NCI-H1417 treated with DMSO at 0.1 percent for 48 hours (cell line): ENCODE measurements at regions not wholly inside any gene's neighbourhood (a gene's known extent, or its start where the extent isn't known, plus 50 kb on each side); places are given as distances from the start of the nearest gene placed in this dataset.
"Not testable (repeated sequence)": the region's sequence is repeated elsewhere in the genome, so short reads cannot be mapped to it uniquely, and the experiment has no call there.

Experiments used
- DNase-seq: peaks from one replicate; lab custom pipeline; 2025; lab: John Stamatoyannopoulos, UW

GRCh38 chr6:49370518-49370917 is 92.5 kb downstream of the MMUT start:
- no peak for DNase-seq

DNA sequence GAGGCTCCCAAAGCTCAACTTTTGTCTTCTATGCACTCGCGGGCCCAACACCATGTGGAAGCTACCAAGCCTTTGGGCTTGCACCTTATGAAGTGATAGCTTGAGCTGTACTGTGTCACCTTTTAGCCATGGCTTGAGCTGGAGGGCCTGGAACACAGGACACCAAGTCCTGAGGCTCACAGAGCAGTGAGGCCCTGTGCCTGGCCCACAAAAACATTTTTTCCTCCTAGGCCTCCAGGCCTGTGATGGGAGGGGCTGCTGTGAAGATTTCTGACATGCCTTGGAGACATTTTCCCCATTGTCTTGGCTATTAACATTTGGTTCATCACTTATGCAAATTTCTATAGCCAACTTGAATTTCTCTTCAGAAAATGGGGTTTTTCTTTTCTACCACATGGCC is 96.5 kb downstream of the MMUT start:
- DNase-seq = no peak

DNA sequence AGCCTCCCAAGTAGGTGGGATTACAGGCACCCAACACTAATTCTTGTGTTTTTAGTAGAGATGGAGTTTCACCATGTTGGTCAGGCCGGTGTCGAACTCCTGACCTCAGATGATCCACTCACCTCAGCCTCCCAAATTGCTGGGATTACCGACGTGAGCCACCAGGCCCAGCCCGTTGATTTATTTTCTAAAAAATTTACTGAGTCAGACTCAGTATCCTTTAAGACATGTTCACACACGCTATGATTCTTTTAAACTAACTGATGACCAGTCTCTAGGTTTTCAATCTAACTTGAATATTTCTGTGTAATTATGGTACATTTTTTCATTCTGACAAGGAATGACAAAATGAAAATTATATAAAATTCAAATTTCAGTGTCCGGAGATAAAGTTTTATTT is 114.5 kb downstream of the MMUT start:
- DNase-seq = no peak

DNA sequence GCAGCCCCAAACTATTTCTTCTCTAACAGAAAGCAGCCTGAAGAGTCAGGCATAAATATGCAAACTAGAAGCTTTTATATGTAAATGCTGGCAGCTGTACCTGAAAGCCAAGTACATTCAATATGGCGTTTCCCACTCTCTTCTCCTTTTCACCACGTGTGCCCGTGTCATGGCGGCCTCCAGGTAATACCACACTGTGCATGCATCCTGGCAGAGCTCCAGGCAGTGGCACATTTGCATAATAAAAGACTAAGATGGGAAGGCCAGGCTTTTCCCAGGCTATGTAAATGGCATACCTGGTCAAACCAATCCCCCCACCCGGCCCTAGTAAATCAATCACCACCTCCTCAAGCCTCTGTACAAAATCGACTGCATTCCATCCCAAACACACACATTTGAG is 120.6 kb downstream of the MMUT start:
- no peak for DNase-seq

GRCh38 chr6:49341869-49342268 is 121.2 kb downstream of the MMUT start:
- DNase-seq = no peak

GRCh38 chr6:49339096-49339495 is 124.0 kb downstream of the MMUT start:
- no peak for DNase-seq

DNA sequence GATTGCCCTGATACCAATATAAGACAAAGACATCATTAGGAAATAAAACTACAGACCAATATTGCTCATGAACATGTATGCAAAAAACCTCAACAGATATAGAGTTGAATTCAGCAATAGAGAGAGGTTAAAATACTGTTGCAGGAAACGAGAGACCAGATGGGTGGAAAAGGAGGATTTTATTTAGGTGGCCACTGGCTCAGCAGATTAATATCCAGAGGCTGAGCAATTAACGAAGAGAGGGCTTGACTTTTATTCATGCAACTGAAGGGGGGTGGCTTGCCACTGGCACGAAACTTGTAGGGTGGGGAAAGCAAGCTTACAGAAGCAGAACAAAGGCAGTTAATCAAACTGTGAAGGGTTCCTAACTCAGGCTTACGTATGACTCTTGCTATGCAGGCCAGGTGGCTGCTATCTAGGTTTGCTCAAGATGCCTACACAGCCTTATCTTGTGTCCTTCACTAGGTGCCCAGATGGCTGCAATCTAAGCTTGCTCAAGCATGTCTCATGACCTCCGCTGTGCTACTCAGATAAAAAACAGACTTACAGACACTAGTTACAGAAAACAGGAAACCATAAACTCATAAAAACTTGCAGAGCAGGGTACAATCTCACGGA is 126.4 kb downstream of the MMUT start:
- DNase-seq = no peak

DNA sequence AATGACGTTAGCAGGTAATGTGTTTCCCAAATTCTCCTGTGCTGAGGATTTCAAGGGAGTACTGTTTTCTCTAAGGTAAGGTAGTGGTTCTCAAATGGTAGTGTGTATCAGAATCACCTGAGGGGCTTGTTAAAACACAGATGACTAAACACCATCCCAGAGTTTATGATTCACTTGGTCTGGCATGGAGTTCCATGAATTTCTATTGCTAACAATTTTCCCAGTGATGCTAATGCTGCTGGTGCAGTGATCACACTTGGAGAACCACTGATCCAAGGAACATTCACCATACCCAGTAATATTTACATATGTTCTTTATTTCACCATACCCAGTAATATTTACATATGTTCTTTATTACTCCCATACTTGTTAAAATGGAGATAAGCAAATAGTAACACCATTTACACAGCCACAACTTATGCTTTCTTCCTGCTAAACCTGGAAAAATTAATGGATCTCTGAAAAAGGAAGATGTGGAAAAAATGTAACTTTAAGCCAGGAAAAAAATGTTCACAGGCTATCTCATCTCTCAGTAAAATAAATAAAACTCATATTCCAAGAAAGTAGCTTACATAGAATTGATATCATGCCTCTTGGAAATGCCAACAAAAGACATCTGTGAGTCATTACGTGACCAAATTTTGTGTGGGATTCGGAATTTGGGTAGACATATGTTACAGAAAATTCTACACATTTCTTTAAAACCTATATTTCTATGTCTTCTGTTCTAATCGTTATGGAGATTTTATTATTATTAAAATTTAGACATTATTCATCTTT is 129.5 kb downstream of the MMUT start:
- no peak for DNase-seq

- no peak for DNase-seq
Observed at GRCh38 chr6:49332781-49333180, 130.3 kb downstream of the MMUT start.

- no peak for DNase-seq
Observed at GRCh38 chr6:49329186-49329585, 133.9 kb downstream of the MMUT start.

DNA sequence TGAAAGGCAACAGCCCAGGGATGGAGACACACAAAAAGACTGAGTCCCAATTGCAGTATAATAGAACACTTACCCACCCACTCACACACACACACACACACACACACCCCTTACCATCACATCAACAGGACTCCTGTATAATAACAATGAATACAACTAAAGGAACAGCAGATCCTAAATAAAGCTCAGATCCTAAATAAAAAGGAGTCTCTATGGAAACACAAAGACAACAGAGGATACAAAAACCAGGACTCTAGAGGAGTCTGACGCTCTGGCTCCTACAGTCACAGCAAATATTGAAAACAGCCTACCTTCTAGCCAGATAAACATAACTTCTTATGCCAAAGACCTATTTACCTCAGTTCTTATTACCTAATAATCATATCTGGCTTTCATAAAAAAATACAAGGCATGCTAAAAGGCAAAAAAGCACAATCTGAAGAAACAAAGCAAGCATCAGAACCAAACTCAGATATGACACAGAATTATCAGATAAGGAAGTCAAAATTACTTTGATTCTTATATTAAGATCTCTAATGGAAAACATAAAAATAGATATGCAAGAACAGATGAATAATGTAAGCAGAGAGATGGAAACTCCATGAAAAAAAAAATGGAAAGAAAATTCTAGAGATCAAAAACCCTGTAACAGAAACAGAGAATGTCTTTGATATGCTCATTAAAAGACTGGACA is 134.9 kb downstream of the MMUT start:
- DNase-seq = no peak

DNA sequence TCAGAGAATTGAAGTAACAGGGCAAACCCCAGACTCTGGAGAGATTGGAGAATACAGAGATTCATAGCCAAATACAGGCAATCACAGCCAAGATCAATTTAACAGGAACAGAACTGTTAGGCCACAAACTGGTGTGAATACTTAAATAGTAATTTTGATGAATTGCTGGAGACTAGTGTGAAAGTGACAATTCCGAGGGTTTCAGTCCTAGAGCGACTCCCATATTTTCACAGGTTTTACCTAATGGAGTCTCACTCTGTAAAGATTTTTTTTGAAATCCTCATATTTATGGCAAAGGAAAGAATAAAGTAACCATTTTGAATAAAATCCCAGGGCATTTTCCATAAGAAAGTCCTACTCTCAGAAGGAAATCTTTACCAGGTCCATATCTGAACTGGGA is 135.5 kb downstream of the MMUT start:
- DNase-seq = no peak

DNA sequence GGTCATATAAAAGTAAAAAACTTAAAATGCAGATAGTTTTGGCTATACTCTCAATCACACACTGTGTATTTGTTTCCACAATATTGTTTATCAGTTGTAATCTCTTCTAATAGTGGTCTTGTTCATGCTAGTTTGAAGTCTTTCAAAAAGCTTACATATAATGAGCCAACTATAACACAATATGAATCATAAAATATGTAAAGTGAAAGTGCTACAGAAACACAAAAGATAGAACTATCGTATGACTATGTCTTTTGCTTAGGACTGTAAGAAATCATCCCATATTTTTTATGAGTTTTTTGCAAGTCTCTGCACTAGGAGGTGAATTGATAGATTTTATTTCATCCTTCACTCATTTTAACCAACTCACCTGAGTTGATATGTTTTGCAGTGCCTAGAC is 136.0 kb downstream of the MMUT start:
- no peak for DNase-seq

GRCh38 chr6:49326347-49326746 is 136.7 kb downstream of the MMUT start:
- no peak for DNase-seq

DNA sequence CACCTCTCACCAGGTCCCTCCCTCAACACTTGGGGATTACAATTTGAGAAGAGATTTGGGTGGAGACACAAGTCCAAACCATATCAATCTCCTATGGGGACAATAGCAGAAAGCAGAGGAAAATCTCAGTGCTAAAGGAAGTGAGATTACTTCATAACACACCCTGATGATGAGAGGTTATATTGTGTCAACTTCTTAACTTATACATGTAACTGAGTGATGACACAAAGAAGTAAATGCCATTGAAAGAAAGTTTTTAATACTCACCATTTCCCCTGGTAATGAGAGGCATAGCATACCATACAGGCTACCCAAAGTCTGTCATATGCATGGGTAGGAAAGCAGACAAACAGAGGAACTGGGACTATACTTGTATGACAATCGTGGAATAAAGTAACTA is 137.2 kb downstream of the MMUT start:
- no peak for DNase-seq

DNA sequence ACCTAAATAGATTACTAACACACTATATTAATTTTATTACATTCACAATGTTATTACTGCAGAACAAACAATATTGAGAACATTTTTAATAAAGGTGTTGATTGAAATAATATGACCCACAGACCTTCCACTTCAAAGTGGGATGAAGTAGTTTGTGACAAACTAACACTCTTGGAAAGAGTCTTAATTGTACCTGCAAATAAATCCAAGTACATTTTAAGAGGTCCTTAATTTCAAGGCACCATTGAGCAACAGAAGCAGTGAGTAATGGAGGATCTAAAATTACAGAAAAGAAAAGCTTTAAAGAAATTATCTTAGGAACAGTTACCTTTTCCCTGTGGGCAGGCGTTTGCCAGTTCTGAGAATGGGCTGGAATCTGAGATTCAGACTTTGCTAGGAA is 140.2 kb downstream of the MMUT start:
- DNase-seq = no peak

- DNase-seq = no peak
Observed at GRCh38 chr6:49321561-49322072, 141.4 kb downstream of the MMUT start.

DNA sequence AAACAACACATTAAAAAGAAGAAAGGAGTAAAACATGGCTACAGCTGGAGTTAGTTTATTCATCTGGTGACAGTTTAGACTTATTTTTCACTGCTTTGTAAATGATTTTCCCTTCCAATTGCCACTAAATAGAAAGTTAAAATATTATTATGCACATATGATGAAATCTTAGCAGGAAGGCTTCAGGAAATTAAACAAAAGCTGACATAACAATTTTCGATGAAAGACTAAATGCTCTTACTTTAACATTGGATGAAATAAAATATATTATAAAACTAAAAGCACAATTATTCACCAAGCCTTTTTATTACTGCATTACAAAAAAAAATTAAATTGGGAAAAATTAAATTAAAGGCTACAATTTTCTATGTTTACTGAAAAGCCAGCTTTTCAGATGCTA is 158.0 kb downstream of the MMUT start:
- DNase-seq = no peak

DNA sequence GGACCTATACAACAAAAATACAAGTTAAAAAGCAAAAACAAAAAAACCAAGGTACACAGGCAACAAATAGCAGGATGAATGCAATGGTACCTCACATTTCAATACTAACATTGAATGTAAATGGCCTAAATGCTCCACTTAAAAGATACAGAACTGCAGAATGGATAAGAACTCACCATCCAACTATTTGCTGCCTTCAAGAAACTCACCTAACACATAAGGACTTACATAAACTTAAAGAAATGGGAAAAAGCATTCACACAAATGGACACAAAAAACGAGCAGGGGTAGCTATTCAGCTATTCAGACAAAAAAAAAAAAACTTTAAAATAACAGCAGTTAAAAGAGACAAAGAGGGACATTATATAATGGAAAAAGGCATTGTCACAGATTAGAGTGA is 158.7 kb downstream of the MMUT start:
- DNase-seq = not testable (repeated sequence)

DNA sequence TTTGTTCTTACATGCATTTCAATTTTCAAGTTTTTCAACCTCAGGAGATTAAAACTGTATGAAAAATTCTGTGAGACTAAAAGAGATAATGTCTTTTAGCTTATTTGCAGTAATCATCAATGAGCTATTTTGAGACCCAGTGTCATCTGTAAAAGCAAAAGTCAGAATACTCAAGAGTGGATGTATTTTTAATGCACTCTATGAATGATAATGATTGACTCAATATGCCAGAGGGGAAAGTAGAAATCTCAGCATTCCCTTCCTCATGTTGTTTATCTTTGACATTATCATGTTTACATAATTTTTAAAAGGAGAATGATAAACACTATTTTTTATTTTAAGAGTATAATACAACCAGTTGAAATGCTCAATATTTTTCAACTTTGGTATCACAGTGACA is 162.1 kb downstream of the MMUT start:
- no peak for DNase-seq

GRCh38 chr6:49300443-49300842 is 162.6 kb downstream of the MMUT start:
- no peak for DNase-seq

GRCh38 chr6:49299279-49299678 is 163.8 kb downstream of the MMUT start:
- DNase-seq = no peak

DNA sequence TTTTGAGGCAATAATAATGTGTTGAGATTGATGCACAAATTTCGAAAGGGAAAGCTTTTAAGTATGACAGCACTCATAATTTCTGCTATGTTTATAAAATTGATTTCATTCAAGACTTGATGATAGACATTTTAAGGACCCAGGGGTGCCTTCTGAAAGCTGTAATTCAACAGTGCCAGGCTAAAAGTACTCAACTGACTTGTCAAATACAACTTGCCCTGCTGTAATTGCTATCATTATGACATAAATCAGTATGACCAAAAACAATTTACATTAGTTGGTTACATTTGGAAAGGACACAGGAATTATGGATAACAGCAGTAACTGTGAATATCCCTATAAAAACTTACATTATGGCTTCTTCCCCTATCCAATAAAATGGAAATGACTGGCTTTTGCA is 178.9 kb downstream of the MMUT start:
- DNase-seq = peak; percentile 88
